ENCODE measurements at regions not wholly inside any gene's neighbourhood (a gene's known extent, or its start where the extent isn't known, plus 50 kb on each side); places are given as distances from the start of the nearest gene placed in this dataset.

DNA sequence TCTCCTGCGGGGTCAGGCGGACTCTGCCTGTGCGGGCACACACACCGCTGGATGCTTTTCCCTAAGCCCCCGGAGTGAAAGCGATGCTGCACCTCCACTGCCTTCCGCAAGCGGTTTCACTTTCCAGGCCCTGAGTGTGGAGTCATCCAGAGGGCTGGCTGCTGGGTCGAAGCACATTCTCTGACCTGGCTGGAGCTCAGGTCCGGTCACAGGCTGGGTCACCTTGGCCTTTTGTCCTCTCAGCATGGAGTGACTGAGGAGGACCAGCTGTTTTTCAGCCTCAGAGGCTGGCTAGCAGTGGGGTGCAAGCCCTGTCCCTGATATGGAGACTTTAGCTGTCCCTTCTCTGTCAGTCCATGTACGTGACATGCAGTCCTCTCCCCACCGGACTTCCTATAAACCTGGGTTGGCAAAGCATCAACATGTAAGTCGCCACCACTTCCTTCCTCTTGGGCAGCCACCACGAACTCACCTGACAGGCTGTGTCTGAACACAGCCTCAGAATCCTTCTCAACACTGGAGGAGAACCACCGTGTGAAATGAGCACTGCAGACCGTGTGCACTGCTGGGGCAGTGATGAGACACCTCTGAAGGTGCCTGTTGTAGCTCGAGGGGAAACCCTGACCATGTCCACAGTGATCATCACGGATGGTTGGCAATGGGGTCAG is 51.3 kb downstream of the GADD45G start:
- no peak for DNase-seq

DNA sequence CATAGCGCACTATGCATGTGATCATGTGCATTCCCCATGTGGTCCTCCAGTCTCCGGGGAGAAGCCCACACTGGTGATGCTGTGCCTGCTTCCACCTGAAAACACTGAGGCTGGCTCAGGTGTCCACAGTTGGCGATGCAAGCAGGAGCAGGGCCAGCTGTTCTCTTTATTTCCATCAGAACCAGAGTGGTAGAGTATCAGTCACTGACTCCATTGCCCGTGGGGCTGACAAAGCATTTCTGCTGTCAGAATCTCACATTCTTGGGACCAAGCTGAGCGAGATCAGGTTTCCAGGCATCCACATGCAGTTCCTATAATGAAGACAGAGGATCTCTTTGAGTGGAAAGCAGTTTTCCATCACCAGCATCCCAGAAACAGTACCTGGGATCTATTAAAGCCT is 52.5 kb downstream of the GADD45G start:
- DNase-seq, result no peak

DNA sequence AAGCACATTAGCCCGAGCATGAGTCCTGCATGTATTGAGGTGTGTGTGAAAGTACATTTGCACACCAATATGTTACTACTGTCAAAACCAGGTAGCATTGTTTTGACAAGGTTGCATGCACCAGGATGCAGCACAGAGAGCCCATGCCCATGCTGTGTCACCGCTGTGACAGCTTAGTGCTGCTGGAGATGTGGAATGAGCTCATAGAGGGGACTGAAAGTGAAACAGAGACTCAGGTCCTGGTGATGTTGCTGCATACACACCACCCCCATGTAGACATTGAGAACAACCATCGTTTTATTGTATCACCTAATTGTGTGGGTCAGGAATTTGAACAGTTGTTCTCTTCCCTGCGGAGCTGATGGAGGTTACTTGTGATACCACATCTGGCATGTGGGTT is 53.0 kb downstream of the GADD45G start:
- DNase-seq, result no peak

DNA sequence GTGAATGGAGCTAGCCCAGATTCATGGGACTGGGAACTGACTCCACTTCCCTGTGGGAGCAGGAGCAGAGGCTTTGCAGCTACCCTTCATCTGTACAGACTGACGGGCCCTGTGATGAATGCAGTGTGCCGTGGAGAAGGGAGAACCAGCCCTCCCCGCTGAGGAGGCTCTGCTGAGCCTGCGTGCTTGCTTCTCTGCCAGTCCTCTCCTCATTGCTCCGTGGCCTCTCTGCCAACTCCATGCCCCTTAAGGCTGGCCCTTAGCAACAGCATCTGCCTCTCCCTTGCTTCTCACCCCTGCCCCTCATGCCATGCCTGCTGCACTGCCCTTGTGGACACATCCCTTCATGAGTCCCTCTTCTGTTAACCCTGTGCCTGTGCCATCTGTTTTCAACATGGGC is 53.6 kb downstream of the GADD45G start:
- DNase-seq, result peak; percentile 13

DNA sequence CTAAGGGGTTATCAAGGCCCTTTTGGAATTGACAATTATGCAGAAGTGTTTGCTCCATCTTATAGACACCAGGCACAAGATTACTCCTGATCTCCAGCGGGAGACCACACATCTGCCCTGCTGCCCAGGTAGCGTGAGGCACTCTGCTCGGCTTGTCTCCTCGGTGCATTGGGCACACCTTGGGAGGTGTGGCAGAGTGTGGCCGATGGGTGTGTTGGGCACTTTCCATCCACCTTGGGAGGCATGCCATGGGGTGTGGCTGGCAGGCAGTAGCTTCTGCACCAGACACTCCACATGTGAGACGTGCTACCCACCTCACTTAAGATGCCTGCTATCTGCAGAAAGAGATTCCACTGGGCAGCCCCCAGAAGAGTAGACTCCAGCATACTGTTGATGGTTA is 54.1 kb downstream of the GADD45G start:
- DNase-seq, result no peak

DNA sequence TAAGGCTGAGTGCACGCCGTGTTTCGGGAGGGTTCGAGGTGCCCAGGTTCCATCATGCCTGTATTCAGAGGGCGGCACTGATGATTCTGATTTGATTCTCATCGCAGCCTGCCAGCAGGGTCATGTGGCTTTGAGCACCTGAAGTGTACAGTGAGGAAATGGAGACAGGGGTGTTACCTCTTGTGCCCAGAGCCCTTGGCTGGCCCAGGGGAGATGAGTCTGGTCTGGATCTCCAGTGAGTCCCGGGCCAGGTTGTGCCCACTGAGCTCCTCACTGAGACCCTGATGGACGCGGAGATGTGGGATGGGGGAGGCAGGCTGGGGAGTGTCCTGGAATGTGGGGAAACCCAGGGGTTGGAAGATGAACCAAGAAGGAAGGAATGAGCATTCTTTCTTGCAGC is 54.7 kb downstream of the GADD45G start:
- DNase-seq, result no peak

DNA sequence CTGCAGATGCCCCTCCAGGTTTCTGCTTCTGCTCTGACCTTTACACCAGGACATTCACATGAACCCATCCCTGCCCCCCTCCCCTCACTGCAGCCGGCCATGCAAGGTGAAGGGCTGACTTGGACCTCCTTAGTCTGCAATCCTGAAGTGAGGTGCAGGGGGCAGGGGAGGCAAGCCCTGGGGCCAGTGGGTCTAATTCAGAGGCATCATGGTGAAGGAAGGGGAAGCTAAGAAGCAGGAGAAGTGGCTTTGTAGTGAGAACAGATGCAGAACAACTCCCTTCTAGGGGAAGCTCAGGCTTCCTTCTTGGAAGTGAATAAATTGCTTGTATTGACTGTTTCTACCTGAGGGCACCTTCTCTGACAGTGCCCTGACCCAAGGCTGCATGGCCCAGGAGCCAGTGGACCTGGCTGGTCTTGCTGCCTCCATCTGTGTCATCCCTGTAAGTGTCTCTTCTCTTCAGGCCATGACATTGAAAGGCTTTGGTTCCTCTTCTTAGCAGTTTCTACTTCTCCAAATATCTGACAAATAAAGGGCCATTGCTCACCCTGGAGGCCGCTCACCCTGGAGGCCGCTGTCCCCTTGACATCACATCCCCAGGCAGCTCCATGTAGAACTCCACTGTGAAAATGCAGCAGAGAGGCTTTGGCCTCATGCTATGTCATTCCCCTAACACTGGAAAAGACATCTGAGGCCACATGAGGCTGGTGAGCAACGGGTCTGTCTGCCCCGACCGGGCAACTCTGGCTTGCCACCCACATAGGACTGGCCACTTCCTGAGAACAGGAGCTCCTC is 55.3 kb downstream of the GADD45G start:
- peak; percentile 11 for DNase-seq

DNA sequence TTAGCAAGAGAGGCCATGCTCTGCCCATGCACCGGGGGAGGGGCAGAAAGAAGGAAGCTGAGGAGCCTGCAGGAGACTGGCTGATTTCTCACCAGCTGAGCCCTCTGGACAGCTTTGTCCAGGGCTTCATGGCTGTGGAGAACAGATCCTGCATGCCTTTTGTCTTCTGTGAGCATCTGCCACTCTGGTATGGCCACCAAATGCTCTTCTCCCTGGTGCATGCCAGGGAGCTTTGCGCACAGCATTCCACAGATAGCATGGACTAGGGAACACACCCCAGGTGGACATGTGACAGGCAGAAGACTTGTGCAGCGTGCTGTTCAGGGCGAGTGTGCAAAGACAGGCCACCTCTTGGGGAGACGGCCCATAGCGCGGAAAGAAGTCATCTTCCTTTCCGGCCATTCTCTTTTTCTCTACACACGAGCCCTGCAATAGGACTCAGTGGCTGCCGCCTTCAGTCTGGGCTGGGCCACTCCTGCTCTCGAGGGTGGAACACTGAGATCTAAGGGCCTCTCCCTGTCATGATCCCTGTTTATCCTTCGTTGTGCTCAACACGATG is 56.7 kb downstream of the GADD45G start:
- peak; percentile 31 for DNase-seq

DNA sequence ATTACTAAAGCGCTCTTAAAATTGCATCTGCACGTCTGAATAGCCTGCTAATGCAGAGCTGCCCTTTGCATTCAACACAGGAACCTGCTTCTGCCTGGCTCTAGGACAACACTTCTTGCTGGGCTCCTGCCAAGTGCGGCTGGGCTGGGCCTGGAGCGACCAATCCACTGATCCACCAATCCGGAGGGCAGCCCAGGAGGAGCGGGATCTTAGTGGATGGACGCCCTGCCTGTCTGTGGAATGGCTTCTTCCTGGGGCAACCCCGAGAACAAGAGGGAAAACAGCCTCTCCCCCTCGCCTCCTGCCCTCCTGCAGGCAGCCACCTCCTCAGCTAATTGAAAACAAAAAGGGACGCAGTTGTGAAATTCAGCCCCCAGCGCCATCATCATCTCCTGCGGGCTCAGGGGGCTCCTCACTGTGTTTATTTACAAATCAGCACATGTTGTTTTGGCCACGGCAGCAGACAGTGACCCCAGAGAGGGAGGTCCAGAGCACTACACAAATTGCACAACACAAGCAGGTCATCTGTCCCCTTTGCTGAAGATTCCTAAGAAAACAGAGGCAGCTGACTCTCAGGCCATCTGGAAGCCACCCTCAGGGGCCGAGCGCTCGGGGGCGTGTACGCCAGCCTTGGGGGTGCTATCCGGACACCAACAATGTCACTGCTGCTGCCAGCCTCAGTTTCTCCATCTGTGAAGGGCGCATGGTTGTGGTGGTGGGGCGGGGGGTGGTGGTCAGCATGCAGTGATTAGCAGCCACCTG is 57.3 kb downstream of the GADD45G start:
- peak; percentile 98 for DNase-seq

DNA sequence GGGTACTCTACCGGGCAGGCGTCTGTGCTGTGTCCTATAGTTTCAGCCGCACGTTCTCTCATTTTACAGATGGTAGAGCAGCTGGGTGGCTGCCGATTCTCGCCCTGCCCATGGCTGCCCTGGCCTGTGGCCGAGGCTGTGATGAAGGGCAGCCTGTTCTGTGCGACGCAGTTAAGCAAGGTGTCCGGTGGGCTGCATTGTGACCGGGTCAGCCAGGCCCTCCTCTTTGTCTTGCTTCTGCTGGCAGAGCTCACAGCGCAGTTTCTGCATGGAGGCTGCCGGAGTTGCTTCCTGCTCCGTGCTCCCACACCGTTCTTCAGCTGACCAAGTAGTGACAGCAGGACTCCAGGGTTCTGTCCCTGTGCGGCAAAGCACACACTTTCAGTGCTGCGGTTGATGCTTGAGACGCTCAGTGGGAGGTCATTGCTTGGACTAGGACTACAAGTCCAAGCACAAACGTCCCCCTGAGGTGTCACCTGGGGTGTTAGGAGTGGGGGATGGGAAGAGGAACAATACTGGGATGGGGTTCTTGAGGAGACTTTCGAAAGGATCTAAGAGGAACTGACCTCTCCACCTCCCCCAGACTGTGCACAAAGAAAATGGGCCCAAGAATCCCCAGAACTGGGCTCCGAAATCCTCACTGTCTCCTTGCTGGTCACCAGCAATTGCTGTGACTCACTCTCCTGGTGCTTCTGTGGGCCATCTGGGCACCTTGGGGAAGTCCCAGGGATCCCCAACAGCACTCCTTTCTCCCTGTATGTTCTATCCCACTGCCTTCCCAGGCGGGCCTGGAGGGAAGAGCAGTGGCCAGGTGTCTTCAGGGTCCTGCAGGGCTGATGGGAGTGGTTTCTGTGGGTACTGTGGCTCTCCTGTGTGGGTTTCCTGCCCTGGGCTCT is 58.2 kb downstream of the GADD45G start:
- peak; percentile 30 for DNase-seq

DNA sequence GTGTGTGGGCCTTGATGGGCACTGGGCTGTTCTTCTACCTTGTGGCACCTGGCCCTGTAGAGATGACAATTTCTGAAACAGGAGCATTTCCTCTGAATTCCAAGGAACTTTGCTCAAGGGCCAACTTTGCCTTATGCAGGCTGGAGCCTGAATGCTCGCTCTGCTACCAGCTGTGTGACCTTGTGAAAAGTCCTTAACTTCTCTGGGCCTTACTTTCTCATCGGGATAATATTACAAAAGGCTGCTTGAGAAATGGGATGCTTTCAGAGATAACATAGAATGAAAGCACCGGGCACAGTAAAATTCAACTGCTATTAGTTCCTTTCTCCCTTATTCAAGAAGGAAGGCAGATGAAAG is 58.8 kb downstream of the GADD45G start:
- no peak for DNase-seq

DNA sequence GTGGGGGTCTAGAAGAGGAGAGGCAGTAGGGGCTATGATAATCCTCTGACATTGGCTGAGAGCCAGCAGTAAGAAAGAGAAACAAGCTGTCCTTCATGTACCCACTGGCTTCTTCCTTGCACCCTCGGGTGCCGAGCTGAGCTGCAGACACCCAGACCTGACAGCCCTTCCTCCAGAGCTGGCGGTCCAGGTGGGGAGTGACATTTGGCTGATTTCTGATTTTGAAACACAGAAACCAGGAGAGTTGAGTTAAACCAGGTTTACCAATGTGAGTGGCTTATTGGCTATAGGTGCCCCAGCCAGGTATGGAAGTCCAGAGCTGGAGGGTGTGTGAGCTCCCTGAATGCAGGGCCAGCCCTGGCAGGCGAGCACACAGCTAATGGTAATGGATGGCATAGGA is 59.2 kb downstream of the GADD45G start:
- DNase-seq, result no peak

DNA sequence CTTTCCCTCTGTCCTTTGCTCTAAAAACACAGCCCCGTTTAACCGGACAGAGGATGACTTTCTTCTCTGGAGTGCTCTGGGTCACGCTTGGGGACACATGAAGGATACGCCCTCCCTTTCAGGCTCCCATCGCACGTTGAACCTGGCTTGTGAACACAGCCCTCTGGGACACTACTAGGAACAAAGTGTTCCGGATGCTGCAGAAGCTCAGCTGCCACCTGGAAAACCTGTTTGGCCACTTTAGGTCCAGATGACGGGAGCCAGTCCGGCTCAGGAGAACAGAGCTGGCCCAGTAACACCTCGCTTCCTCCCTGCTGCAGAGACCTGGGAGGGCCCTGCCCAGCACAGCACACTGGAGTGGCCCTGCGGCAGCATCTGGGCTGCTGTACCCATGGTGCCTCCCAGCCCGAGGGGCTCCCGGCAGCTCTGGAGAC is 60.1 kb downstream of the GADD45G start:
- no peak for DNase-seq

DNA sequence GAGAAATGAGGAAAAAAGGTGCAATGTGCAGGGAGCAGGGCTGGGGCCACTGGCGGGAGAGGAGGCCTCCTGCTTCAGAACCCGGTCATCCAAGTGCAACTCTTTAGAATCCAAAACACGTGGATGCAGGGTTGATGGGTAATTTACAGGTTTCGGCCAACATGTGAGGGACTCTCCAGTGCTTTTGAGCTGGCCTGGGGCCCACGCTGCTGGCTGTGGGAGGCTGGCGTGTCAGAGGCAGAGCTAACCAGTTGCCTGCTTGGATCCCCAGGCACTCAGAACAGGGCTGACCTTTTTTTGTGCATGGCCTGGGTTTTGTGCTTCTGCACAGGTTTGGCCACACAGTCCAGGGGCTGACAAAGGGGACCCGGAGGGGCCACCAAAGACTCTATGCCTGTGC is 61.6 kb downstream of the GADD45G start:
- DNase-seq, result no peak

DNA sequence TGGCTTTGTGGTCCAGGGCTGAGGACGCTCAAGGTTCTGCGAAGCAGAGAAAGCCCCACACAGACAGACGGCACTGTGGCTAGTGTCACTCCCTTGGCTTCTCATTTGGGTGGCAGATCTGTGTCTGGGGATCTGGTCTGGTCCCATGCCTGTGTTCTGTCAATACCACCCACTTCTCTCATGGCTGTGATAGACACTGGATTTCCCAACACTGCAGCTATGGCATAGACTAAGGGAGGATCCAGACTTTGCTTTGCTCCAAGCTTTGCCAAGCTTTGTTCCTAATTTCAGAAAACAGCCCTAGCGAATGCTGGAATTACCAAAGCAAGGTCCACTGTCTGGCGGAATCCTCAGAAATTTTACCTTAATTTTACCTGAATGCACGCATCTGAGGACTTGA is 62.1 kb downstream of the GADD45G start:
- no peak for DNase-seq

DNA sequence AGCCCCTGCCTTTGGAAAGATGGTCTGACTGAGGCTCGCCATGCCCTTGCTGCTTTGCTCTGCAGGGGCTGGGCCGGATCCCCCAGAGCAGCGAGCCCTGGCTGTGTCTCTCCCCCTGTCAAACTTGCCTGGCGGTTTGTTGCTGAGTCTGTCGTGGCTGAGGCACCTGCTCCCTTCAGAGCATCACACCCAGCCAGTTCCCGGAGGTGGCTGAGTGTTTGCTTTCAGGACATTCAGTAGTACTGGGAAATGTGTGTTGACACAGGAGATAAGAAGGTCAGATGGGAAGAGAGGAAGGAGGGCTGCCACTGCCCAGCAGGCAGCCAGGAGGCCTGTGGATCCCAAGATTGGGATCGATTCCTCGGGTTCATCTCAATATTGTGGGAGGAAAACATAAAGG is 62.9 kb downstream of the GADD45G start:
- DNase-seq, result no peak

DNA sequence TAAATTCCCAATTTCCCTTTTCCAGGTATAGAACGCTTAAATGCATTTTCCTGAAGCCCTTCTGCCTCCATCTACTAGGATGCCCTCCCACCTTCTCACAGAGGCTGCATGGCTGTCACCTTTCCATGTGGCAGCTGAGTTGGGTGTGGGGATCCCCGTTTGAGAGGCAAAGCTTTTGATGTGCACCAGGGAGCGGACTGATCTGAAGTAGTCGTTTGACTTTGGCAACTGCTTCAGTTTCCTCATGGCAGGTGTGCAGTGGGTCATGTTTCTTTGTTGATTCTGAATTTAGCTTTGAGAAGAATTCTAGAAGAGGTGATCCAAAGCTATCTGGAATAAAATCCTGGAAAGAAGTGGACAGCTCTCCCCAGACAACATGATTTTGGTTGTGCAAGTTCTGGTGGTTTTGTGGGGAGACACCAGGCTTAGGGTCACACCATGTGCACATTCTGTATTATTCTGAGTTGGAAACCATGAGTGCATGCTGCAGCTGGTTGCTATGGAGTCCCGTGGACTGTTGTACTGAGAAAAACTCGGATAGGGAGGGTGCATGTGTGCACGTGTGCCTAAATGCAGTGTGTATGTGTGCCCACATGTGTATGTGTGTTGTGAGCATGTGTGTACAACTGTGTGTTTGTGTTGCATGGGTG is 63.5 kb downstream of the GADD45G start:
- no peak for DNase-seq

DNA sequence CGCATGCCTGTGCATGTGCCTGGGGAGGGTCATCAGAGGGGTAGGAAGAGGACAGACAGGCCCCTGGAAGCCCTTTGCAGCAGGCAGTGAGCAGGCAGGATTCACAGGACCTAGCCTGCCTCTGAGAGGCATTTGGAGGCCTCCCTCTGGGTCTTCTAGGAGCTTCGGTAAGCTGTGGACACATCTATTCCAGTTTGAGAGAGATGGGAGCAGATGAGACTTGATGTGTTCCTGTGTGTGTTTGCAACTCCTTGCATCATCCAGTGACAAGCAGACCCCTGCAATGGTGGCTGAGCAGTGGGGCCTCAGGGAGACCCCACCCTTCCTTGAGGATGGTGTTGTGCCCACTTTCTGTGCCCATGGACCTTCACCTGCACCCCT is 64.0 kb downstream of the GADD45G start:
- DNase-seq, result no peak

DNA sequence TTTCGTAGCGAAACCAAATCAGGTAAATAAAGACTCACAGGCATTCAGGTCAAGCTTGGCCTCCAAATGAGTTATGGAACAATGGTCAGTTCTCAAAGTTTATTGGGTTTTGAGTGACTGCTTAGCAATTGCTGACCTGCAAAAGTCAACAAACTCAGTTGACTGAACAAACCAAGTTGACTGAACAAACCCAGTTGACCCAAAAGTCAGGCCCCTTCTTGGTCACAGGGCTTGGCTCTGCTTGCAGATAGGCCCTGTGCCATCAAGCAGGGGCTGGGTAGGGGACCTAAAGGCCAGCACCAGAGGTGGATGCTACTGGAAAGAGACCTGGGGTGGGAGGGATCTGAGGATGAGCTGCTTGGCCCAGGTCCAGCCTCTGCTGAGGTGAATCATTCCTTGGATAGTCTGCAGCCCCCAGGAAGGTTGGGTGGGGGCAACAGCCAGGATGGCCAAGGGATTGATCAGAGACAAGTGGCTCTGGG is 64.6 kb downstream of the GADD45G start:
- no peak for DNase-seq

DNA sequence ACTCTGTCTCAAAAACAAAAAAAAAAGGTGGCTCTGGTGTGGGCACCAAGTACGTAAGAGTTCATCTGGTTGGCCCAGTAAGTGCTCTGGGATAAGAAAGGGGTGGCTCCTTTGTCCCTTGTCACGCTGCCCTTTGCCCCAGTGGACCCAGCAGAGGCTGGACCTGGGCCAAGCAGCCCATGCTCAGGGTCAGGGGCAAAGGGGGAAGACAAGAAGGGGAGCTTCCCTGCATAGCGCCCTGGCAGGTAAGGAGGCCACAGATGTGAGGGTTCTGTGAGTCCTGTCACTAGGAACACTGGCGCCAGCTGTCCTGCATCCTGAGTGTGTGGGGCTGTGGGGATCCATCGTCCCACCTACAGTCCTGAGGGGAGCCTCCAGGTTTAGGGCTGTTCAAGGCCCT is 65.3 kb downstream of the GADD45G start:
- no peak for DNase-seq

DNA sequence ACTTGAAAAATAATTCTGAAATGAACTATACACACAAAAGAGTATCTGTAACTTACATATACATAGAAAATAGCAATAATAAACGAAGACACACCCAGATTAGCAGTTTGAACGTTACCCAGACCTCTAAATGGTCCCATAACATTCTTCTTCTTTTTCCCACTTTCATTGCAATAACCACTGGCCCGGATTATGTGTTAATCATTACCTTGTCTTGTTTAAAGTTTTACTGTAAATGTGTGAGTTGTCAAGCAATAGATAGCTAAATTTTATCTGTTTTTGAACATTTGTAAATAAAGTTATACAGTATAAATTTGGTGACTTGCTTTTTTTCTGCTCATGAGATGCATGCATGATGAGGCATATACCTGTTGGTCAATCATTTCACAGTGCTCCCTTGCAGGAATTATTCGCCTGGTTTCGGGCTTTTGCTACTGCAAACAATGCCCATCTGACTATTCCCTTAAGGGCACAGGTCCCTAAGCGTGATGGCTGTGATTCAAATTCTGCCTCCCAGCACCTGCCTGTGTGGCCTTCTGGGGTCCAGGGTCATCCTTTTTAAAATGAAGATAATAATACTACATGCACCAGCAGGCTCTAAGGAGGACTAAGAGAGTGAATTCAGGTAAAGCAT is 66.1 kb downstream of the GADD45G start:
- DNase-seq, result no peak

All from midbrain (tissue), 1 donor.